BJ (cell line): ENCODE measurements at regions not wholly inside any gene's neighbourhood (a gene's known extent, or its start where the extent isn't known, plus 50 kb on each side); places are given as distances from the start of the nearest gene placed in this dataset.
A peak's percentile ranks its signal among the peaks of the same experiment; 100 is the strongest.
"Not testable (repeated sequence)": the region's sequence is repeated elsewhere in the genome, so short reads cannot be mapped to it uniquely, and the experiment has no call there.

ENCODE experiments used
- CTCF ChIA-PET: fragments of 350-600 bp; formaldehyde crosslinking; extraction: SDS; loops from one replicate; lab custom pipeline; 2021; ENCODE audit warnings: antibody characterized with exemption, inconsistent platforms; lab: Yijun Ruan, JAX
- POLR2A ChIA-PET: fragments of 300-600 bp; sonication (Branson Sonifier 250); formaldehyde crosslinking; extraction: SDS; loops from one replicate; lab custom pipeline; 2021; ENCODE audit warnings: antibody characterized with exemption; lab: Charles Lee
- DNase-seq: peaks from one replicate; pipeline ENCODE4 v3.0.0-alpha.2; 2011; ENCODE audit warnings: low read depth
- H3K27me3 ChIP-seq: 2 replicates; pipeline ENCODE4 v1.6.0; 2011; ENCODE audit warnings: low read length; ENCODE audit not compliant: control insufficient read depth, insufficient read depth
- H3K36me3 ChIP-seq: 2 replicates; pipeline ENCODE4 v1.5.1; 2011; ENCODE audit warnings: low read length; ENCODE audit not compliant: control insufficient read depth, insufficient read depth
- H3K4me3 ChIP-seq: 2 replicates; pipeline ENCODE4 v1.5.1; 2011; ENCODE audit warnings: low read depth, mild to moderate bottlenecking, control low read depth, low read length
- CTCF ChIP-seq: IDR thresholded peaks from 2 replicates; pipeline ENCODE4 v1.5.1; 2011; ENCODE audit warnings: low read depth, mild to moderate bottlenecking, control low read depth, inconsistent platforms, low read length, moderate library complexity; ENCODE audit not compliant: insufficient read depth

- DNase-seq: no peak
- H3K27me3 ChIP-seq: no peaks in the 10 kb centered on the region
- POLR2A ChIA-PET: no interaction called here
- CTCF ChIA-PET: interaction anchor here (3.8 kb wide), 1 partner anchor 11 kb away, joined by 10 read pairs; no protein-coding TSS in a partner anchor
- TF ChIP-seq CTCF: no peak
- no peaks in the 10 kb centered on the region for H3K36me3 ChIP-seq
- no peak overlapping the region for H3K4me3 ChIP-seq
Measured at GRCh38 chr1:218518216-218518740, 173.1 kb downstream of the TGFB2 start.

- POLR2A ChIA-PET, H3K27me3 ChIP-seq, H3K4me3 ChIP-seq, H3K36me3 ChIP-seq, DNase-seq: not testable (repeated sequence)
- CTCF ChIA-PET: interaction anchor here (0.6 to 2.1 kb wide), 7 partner anchors 10 to 191 kb away, joined by 3 to 8 read pairs (median 4); no protein-coding TSS in a partner anchor
Measured at GRCh38 chr1:218520646-218521045, 175.5 kb downstream of the TGFB2 start.

GRCh38 chr1:218521414-218522169, 176.5 kb downstream of the TGFB2 start:
- CTCF ChIA-PET: interaction anchor here (0.7 to 2.1 kb wide), 7 partner anchors 9 to 171 kb away, joined by 3 to 8 read pairs (median 4); no protein-coding TSS in a partner anchor
- DNase-seq: no peak

GRCh38 chr1:218524526-218524925, 179.4 kb downstream of the TGFB2 start:
- ChIA-PET POLR2A (no interaction called here), CTCF (interaction anchor here (0.7 to 1.1 kb wide), 2 partner anchors 22 to 147 kb away, joined by 3 read pairs; no protein-coding TSS in a partner anchor)
- Histone ChIP-seq H3K4me3 (no peak overlapping the region), H3K27me3 (no peaks in the 10 kb centered on the region), H3K36me3 (no peaks in the 10 kb centered on the region)
- DNase-seq: no peak
- TF ChIP-seq CTCF: no peak

More at GRCh38 chr1:218521414-218522169, 176.5 kb downstream of the TGFB2 start:
- Histone ChIP-seq H3K36me3 (no peaks in the 10 kb centered on the region), H3K4me3 (no peak overlapping the region), H3K27me3 (no peaks in the 10 kb centered on the region)
- POLR2A ChIA-PET: no interaction called here
- peak; percentile 60 for TF ChIP-seq CTCF

- ChIA-PET CTCF (interaction anchor here (0.7 to 1.1 kb wide), 2 partner anchors 11 to 21 kb away, joined by 3 read pairs; no protein-coding TSS in a partner anchor), POLR2A (no interaction called here)
- no peak for DNase-seq
- no peaks in the 10 kb centered on the region for H3K36me3 ChIP-seq
- no peak for TF ChIP-seq CTCF
- no peak overlapping the region for H3K4me3 ChIP-seq
- H3K27me3 ChIP-seq: no peaks in the 10 kb centered on the region
Measured at GRCh38 chr1:218525031-218525430, 179.9 kb downstream of the TGFB2 start.
